IMR-90 (cell line): ENCODE measurements at regions not wholly inside any gene's neighbourhood (a gene's known extent, or its start where the extent isn't known, plus 50 kb on each side); places are given as distances from the start of the nearest gene placed in this dataset.

ENCODE experiments used
- ATAC-seq: fragments of 200-7000 bp; cut with Tn5 transposase; 2 replicates; pipeline ENCODE4 v1.9.1; 2020; ENCODE audit warnings: low read depth, mild to moderate bottlenecking, moderate library complexity
- BruUV-seq: library from RNA; stranded (reverse); fragments of 400-500 nt; replicated peaks from 2 replicates; lab custom pipeline; 2021; lab: Mats Ljungman, UMichigan
- CTCF ChIA-PET: fragments of 300-600 bp; formaldehyde crosslinking; extraction: SDS; loops from one replicate; lab custom pipeline; 2021; ENCODE audit warnings: antibody characterized with exemption; lab: Yijun Ruan, JAX
- POLR2A ChIA-PET: fragments of 300-600 bp; sonication (Branson Sonifier 250); formaldehyde crosslinking; loops from one replicate; lab custom pipeline; 2022; ENCODE audit warnings: antibody characterized with exemption; ENCODE audit not compliant: unreplicated experiment; lab: Charles Lee
- DNase-seq: peaks from one replicate; pipeline ENCODE4 v3.0.0; 2013
- H2AFZ ChIP-seq: replicated peaks from 2 replicates; pipeline ENCODE3; 2013; ENCODE audit warnings: low read length, mild to moderate bottlenecking; ENCODE audit not compliant: poor library complexity
- H2AK5ac ChIP-seq: 2 replicates; pipeline ENCODE4 v1.6.1; 2013; ENCODE audit warnings: low read depth, low read length, inconsistent platforms
- H2AK9ac ChIP-seq: replicated peaks from 2 replicates; pipeline ENCODE3; 2013; ENCODE audit warnings: mild to moderate bottlenecking, low read depth, low read length, moderate library complexity; ENCODE audit not compliant: poor library complexity
- H2BK120ac ChIP-seq: 2 replicates; pipeline ENCODE4 v1.6.1; 2013; ENCODE audit warnings: low read depth, low read length, inconsistent platforms
- H2BK15ac ChIP-seq: 3 replicates; pipeline ENCODE4 v1.6.1; 2013; ENCODE audit warnings: low read depth, low read length, inconsistent platforms
- H2BK20ac ChIP-seq: 2 replicates; pipeline ENCODE4 v1.6.1; 2013; ENCODE audit warnings: low read depth, mild to moderate bottlenecking, inconsistent platforms, low read length, moderate library complexity
- H2BK5ac ChIP-seq: 2 replicates; pipeline ENCODE4 v1.6.1; 2013; ENCODE audit warnings: mild to moderate bottlenecking, low read depth, low read length, inconsistent platforms; ENCODE audit not compliant: poor library complexity, severe bottlenecking
- H3K14ac ChIP-seq: replicated peaks from 2 replicates; pipeline ENCODE4 v1.6.1; 2013; ENCODE audit warnings: low read depth, low read length, inconsistent platforms
- H3K18ac ChIP-seq: 2 replicates; pipeline ENCODE4 v1.6.1; 2013; ENCODE audit warnings: low read depth, low read length, control low read depth
- H3K23ac ChIP-seq: 2 replicates; pipeline ENCODE4 v1.6.1; 2013; ENCODE audit warnings: low read depth, low read length, inconsistent platforms
- H3K27ac ChIP-seq: 2 replicates; pipeline ENCODE4 v1.5.1; 2013; ENCODE audit warnings: mild to moderate bottlenecking, control low read depth, low read length; ENCODE audit not compliant: insufficient read depth
- H3K27me3 ChIP-seq: 2 replicates; pipeline ENCODE4 v1.6.1; 2013; ENCODE audit warnings: low read length; ENCODE audit not compliant: control insufficient read depth, insufficient read depth
- H3K36me3 ChIP-seq: 2 replicates; pipeline ENCODE4 v1.6.1; 2013; ENCODE audit warnings: low read length, mixed read lengths; ENCODE audit not compliant: control insufficient read depth, insufficient read depth
- H3K4ac ChIP-seq: 2 replicates; pipeline ENCODE4 v1.6.1; 2013; ENCODE audit warnings: low read depth, low read length, inconsistent platforms
- H3K4me1 ChIP-seq: 2 replicates; pipeline ENCODE4 v1.6.1; 2013; ENCODE audit warnings: low read length, mixed read lengths; ENCODE audit not compliant: control insufficient read depth, insufficient read depth
- H3K4me2 ChIP-seq: 2 replicates; pipeline ENCODE4 v1.6.1; 2013; ENCODE audit warnings: low read depth, mild to moderate bottlenecking, control low read depth, low read length, moderate library complexity
- H3K4me3 ChIP-seq: 2 replicates; pipeline ENCODE4 v1.5.1; 2013; ENCODE audit warnings: low read depth, mild to moderate bottlenecking, control low read depth, low read length, moderate library complexity; ENCODE audit not compliant: insufficient read depth
- H3K56ac ChIP-seq: 2 replicates; pipeline ENCODE4 v1.6.1; 2013; ENCODE audit warnings: low read length, inconsistent platforms; ENCODE audit not compliant: insufficient read depth; ENCODE audit errors: extremely low read depth
- H3K79me1 ChIP-seq, 2 experiments: 2 replicates each; pipeline ENCODE4 v1.6.1; 2013; ENCODE audit warnings: low read length in 2 of 2, inconsistent platforms in 1 of 2, low read depth in 1 of 2
- H3K9ac ChIP-seq: 2 replicates; pipeline ENCODE4 v1.6.1; 2013; ENCODE audit warnings: low read depth, low read length, control low read depth
- H3K9me1 ChIP-seq: 2 replicates; pipeline ENCODE4 v1.6.1; 2013; ENCODE audit warnings: low read length, inconsistent platforms; ENCODE audit not compliant: insufficient read depth
- H3K9me3 ChIP-seq: 2 replicates; pipeline ENCODE4 v1.6.1; 2013; ENCODE audit warnings: low read length; ENCODE audit not compliant: control insufficient read depth, insufficient read depth
- H4K20me1 ChIP-seq: 2 replicates; pipeline ENCODE4 v1.6.1; 2013; ENCODE audit warnings: low read length, inconsistent platforms; ENCODE audit not compliant: insufficient read depth
- H4K5ac ChIP-seq: 2 replicates; pipeline ENCODE4 v1.6.1; 2013; ENCODE audit warnings: mild to moderate bottlenecking, low read depth, low read length, control low read depth
- H4K8ac ChIP-seq, 2 experiments: 2 replicates each; pipeline ENCODE4 v1.6.1; 2013; ENCODE audit warnings: low read depth in 2 of 2, low read length in 2 of 2, control low read depth in 1 of 2, inconsistent platforms in 1 of 2
- H4K91ac ChIP-seq: 2 replicates; pipeline ENCODE4 v1.6.1; 2013; ENCODE audit warnings: low read depth, low read length, inconsistent platforms; ENCODE audit not compliant: insufficient read depth
- BHLHE40 ChIP-seq: fragments of 150-350 bp; IDR thresholded peaks from 2 replicates; pipeline ENCODE4 v1.6.1; 2016; ENCODE audit warnings: mild to moderate bottlenecking, low read depth, low read length
- CEBPB ChIP-seq: IDR thresholded peaks from 2 replicates; pipeline ENCODE4 v1.6.1; 2012; ENCODE audit warnings: low read depth, low read length, improper control_type of control experiment
- MXI1 ChIP-seq: IDR thresholded peaks from 2 replicates; pipeline ENCODE4 v1.6.1; 2012; ENCODE audit warnings: low read depth, mild to moderate bottlenecking, low read length, moderate library complexity, borderline replicate concordance
- POLR2A ChIP-seq: IDR thresholded peaks from 2 replicates; pipeline ENCODE4 v1.6.1; 2012; ENCODE audit warnings: mild to moderate bottlenecking, low read depth, low read length
- USF2 ChIP-seq: fragments of 150-350 bp; IDR thresholded peaks from 2 replicates; pipeline ENCODE4 v1.6.1; 2017; ENCODE audit warnings: mild to moderate bottlenecking, antibody characterized with exemption, low read length, low read depth
- dilution Hi-C: fragments of 300-500 bp; cut with HindIII; formaldehyde crosslinking; loops from one replicate; pipeline ENCODE4 v1.14.3; 2018; ENCODE audit warnings: low sequenced_read_pairs; ENCODE audit not compliant: unreplicated experiment
- in situ Hi-C: fragments of 300-500 bp; cut with MboI; formaldehyde crosslinking; loops from 3 replicates; pipeline ENCODE4 v1.14.3; 2019; ENCODE audit warnings: low sequenced_read_pairs, inconsistent platforms, mixed read lengths
- intact Hi-C: fragments of 100-400 bp; cut with micrococcal nuclease; formaldehyde crosslinking; loops from 2 replicates; pipeline ENCODE4 v1.10.0; 2022

GRCh38 chr11:22082178-22082577, 110.7 kb upstream of the ANO5 start:
- Histone ChIP-seq H3K4me2 (no peak overlapping the region), H3K4me1 (no peaks in the 10 kb centered on the region), H3K27me3 (no peaks in the 10 kb centered on the region), H3K56ac (no peak overlapping the region), H3K18ac (no peak overlapping the region), H4K8ac (no peak overlapping the region), H2AFZ (no peak overlapping the region), H2BK15ac (no peak overlapping the region), H2AK9ac (no peak overlapping the region), H4K20me1 (no peaks in the 10 kb centered on the region), H3K79me1 (no peaks in the 10 kb centered on the region), H3K14ac (no peak overlapping the region), H3K9me3 (peaks cover 6% of the 10 kb centered on the region), H2BK5ac (no peak overlapping the region), H4K91ac (no peak overlapping the region), H3K27ac (no peak overlapping the region), H3K23ac (no peak overlapping the region), H3K4me3 (no peak overlapping the region), H4K5ac (no peak overlapping the region), H2BK20ac (no peak overlapping the region), H3K4ac (no peak overlapping the region), H2BK120ac (no peak overlapping the region), H3K36me3 (no peaks in the 10 kb centered on the region), H3K9ac (no peak overlapping the region), H2AK5ac (no peak overlapping the region), H3K9me1 (no peaks in the 10 kb centered on the region)
- DNase-seq (no peak), ATAC-seq (no peak)
- no peak for TF ChIP-seq USF2
- no peak for TF ChIP-seq POLR2A
- no peak for TF ChIP-seq CEBPB
- TF ChIP-seq BHLHE40: no peak
- TF ChIP-seq MXI1: no peak
- no TSS peak for BruUV-seq
- POLR2A ChIA-PET: no interaction called here
- intact Hi-C loops: no loop called here
- CTCF ChIA-PET: no interaction called here
- dilution Hi-C loops: no loop called here
- in situ Hi-C loops: no loop called here
